Ascending aorta (tissue), 2 donors: ENCODE measurements at regions not wholly inside any gene's neighbourhood (a gene's known extent, or its start where the extent isn't known, plus 50 kb on each side); places are given as distances from the start of the nearest gene placed in this dataset.

Experiments used
- DNase-seq, 2 donors: peaks; one replicate each; pipeline ENCODE4 v3.0.0-alpha.2; 2019; ENCODE audit warnings: low spot score in 2 of 2
- H3K27ac ChIP-seq, 2 donors: fragments of 200-600 bp; sonication (generic); one replicate each; pipeline ENCODE4 v1.5.1; 2016 to 2017; ENCODE audit warnings: mild to moderate bottlenecking in 1 of 2
- H3K27me3 ChIP-seq: fragments of 200-600 bp; sonication (generic); one replicate; pipeline ENCODE4 v1.5.1; 2017
- H3K36me3 ChIP-seq, 2 donors: fragments of 200-600 bp; sonication (generic); one replicate each; pipeline ENCODE4 v1.5.1; 2016
- H3K4me1 ChIP-seq, 2 donors: fragments of 200-600 bp; sonication (generic); one replicate each; pipeline ENCODE4 v1.5.1; 2016 to 2017; ENCODE audit warnings: mild to moderate bottlenecking in 1 of 2
- H3K4me3 ChIP-seq, 2 donors: fragments of 200-600 bp; sonication (generic); one replicate each; pipeline ENCODE4 v1.5.1; 2016 to 2017; ENCODE audit warnings: mild to moderate bottlenecking in 1 of 2
- H3K9me3 ChIP-seq, 2 donors: fragments of 200-600 bp; sonication (generic); one replicate each; pipeline ENCODE4 v1.5.1; 2016
- intact Hi-C: fragments of 100-400 bp; cut with DNase I; formaldehyde crosslinking; loops from one replicate; pipeline ENCODE4 v1.15.1; 2023
- TF ChIP-seq, protein P1 (sequence below), 3 experiments: fragments of 200-600 bp in 2 of 3; fragments of 450-650 bp in 1 of 3; sonication (generic) in 2 of 3; IDR thresholded peaks; one replicate each; pipeline ENCODE4 v1.5.1; 2016 to 2019; ENCODE audit warnings: antibody characterized with exemption in 3 of 3, mild to moderate bottlenecking in 1 of 3, moderate library complexity in 1 of 3

DNA sequence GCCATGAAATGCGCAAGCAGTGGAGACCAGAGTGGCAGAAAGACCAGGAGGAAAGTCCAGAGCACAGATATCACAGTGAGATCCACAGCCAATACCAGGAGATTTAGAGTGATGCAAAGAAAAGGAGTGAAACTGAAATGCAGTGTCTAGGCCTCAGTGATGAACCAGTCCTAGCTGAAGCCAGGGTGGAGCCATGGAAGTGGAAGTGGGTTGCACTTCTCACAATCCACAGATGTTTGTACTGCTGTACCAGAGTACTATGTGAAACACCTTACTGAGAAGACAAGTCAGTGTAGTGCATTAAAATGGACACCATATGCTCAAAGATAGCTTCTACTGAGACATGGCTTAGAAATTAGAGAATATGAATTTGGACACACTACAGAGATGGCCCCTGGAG, 403.3 kb downstream of the HNRNPD start:
- Histone ChIP-seq H3K4me1 (no peaks in the 10 kb centered on the region), H3K36me3 (no peaks in the 10 kb centered on the region), H3K27ac (no peak overlapping the region), H3K9me3 (no peaks in the 10 kb centered on the region), H3K27me3 (no peaks in the 10 kb centered on the region), H3K4me3 (no peak overlapping the region)
- TF ChIP-seq, protein P1, sequence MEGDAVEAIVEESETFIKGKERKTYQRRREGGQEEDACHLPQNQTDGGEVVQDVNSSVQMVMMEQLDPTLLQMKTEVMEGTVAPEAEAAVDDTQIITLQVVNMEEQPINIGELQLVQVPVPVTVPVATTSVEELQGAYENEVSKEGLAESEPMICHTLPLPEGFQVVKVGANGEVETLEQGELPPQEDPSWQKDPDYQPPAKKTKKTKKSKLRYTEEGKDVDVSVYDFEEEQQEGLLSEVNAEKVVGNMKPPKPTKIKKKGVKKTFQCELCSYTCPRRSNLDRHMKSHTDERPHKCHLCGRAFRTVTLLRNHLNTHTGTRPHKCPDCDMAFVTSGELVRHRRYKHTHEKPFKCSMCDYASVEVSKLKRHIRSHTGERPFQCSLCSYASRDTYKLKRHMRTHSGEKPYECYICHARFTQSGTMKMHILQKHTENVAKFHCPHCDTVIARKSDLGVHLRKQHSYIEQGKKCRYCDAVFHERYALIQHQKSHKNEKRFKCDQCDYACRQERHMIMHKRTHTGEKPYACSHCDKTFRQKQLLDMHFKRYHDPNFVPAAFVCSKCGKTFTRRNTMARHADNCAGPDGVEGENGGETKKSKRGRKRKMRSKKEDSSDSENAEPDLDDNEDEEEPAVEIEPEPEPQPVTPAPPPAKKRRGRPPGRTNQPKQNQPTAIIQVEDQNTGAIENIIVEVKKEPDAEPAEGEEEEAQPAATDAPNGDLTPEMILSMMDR (IDR thresholded peaks at IDR 0.05), result no peak
- intact Hi-C loops, result no loop called here
- no peak for DNase-seq

DNA sequence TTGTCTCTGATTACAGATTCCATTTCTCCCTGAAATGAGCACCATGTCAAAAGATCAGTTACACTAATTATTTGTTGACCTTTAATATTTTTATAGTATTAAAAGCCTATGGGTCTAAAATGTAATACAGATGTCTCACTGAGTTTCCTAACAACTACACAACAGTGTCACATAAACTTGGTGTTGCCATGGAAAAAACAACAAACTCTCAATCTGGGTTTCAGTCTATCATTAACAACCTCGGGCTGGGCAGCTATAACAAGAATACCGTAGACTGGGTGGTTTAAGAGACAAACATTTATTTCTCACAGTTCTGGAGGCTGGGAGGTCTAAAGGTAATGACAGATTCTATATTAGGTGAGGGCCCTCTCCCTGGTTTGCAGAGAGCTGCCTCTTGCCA, 407.1 kb downstream of the HNRNPD start:
- intact Hi-C loops, result no loop called here
- Histone ChIP-seq H3K27ac (no peak overlapping the region), H3K9me3 (no peaks in the 10 kb centered on the region), H3K4me1 (no peaks in the 10 kb centered on the region), H3K4me3 (no peak overlapping the region), H3K27me3 (no peaks in the 10 kb centered on the region), H3K36me3 (no peaks in the 10 kb centered on the region)
- DNase-seq, result no peak
- TF ChIP-seq, protein P1 (IDR thresholded peaks at IDR 0.05), result no peak

DNA sequence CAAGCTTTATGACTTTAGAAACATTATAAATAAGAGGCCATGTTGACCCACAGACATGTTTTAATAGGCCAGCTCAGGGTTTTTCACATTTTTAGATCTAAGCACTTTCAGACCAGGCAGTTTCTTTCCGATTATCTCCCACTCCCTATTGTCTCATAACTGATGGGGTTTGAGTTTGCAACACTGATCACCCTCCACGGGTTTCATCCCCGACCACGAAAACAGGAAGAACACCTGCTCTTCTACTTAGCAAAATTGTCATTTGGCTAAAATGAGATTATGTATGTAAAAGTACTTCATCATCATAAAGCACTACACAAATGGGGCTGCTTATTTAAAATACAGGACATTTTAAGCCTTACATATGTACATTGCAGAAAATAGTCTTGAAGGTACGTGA, 407.9 kb downstream of the HNRNPD start:
- TF ChIP-seq, protein P1 (IDR thresholded peaks at IDR 0.05), result no peak
- Histone ChIP-seq H3K27ac (no peak overlapping the region), H3K27me3 (no peaks in the 10 kb centered on the region), H3K4me1 (no peaks in the 10 kb centered on the region), H3K9me3 (no peaks in the 10 kb centered on the region), H3K4me3 (no peak overlapping the region), H3K36me3 (no peaks in the 10 kb centered on the region)
- DNase-seq, result no peak
- intact Hi-C loops, result no loop called here

DNA sequence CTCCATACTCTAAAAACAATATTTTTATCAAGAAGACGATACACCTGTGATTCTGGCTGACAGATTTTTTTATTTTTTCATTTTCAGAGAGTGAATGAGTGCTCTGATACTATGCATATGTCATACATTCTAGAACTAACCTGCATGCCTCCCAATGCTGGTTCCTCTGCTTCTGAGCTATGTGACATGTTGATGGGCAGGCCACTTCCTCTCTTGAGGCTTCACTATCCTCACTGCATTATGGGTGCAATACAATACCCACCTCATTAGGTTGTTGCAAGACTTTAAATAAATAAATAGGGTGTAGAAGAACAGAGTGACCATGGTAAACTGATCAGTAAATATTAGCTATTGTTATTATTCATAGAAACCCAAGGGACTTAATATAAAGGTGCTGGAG, 408.3 kb downstream of the HNRNPD start:
- Histone ChIP-seq H3K36me3 (no peaks in the 10 kb centered on the region), H3K9me3 (no peaks in the 10 kb centered on the region), H3K27me3 (no peaks in the 10 kb centered on the region), H3K4me3 (no peak overlapping the region), H3K4me1 (no peaks in the 10 kb centered on the region), H3K27ac (no peak overlapping the region)
- intact Hi-C loops, result no loop called here
- DNase-seq, result no peak
- TF ChIP-seq, protein P1 (IDR thresholded peaks at IDR 0.05), result no peak

DNA sequence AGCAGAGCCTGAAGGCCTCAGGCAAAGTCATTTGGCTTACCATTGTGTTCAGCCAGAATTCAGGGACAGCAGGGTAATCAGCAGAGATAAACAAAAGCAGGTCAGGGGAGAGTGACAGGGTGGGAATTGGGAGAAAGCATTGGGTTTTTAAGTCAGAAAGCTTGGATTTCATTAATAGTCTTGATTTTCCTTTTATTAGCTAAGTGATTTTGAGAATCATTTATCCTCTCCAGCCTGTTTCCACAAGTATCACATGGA, 410.1 kb downstream of the HNRNPD start:
- H3K9me3 ChIP-seq, result no peaks in the 10 kb centered on the region
- H3K4me3 ChIP-seq, result no peak overlapping the region
- H3K4me1 ChIP-seq, result no peaks in the 10 kb centered on the region
- DNase-seq, result no peak
- TF ChIP-seq, protein P1 (IDR thresholded peaks at IDR 0.05), result no peak
- no peaks in the 10 kb centered on the region for H3K36me3 ChIP-seq
- no peak overlapping the region for H3K27ac ChIP-seq
- no peaks in the 10 kb centered on the region for H3K27me3 ChIP-seq
- intact Hi-C loops, result no loop called here

DNA sequence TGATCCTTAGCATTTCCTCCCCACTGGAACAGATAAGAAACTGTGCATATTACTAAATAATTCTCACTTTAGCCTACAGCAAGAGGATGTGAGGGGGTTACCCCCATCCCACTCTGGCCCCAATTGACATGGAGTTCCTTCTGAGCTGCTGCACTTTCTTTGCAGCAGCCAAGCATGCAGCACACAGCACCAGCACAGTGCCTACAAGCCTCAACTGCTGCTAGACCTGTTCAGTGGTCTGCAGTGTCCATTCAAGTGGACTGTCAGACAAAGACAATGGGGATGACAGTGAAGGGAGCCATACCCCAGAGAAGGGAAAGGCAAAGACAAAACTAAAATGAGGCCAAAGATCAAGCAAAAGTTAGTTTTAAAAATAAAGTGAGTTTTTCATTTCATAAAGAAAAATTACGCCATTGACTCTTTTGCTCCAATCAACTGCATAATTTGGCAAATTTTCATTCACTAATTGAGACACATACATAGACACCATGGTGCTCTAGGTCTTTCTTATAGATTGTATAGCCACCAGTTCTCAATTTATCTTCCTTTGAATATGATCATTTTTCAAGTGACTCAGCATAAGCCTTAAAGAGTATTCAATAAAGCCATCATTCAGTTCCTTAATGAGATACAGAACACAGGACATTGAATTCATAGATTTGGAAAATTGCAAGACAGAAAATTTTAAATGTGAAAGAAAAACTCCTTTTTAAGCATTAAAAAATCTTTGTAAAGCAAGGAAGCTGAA, 410.6 kb downstream of the HNRNPD start:
- DNase-seq, result no peak
- TF ChIP-seq, protein P1 (IDR thresholded peaks at IDR 0.05), result no peak
- Histone ChIP-seq H3K36me3 (no peaks in the 10 kb centered on the region), H3K4me3 (no peak overlapping the region), H3K4me1 (no peaks in the 10 kb centered on the region), H3K9me3 (no peaks in the 10 kb centered on the region), H3K27ac (no peak overlapping the region), H3K27me3 (no peaks in the 10 kb centered on the region)
- intact Hi-C loops, result no loop called here
